ENCODE measurements at regions not wholly inside any gene's neighbourhood (a gene's known extent, or its start where the extent isn't known, plus 50 kb on each side); places are given as distances from the start of the nearest gene placed in this dataset.

- Histone ChIP-seq H3K9me2 (ENCODE audit: insufficient read depth) (no peaks in the 10 kb centered on the region), H2AFZ (ENCODE audit: low read depth, low read length, poor library complexity, severe bottlenecking) (no peak overlapping the region), H3K27ac (ENCODE audit: low read depth, low read length) (no peak overlapping the region), H3K36me3 (ENCODE audit: control insufficient read depth in 1 of 2, insufficient read depth in 2 of 2, low read length in 2 of 2) (no peaks in the 10 kb centered on the region), H3K4me2 (ENCODE audit: low read length) (no peak overlapping the region), H4K20me1 (ENCODE audit: insufficient read depth) (no peaks in the 10 kb centered on the region), H3K4me3 (replicated peaks in 1 of 2; ENCODE audit: low read depth in 1 of 2, low read length in 2 of 2) (no peak overlapping the region), H3K27me3 (ENCODE audit: insufficient read depth, low read length) (no peaks in the 10 kb centered on the region), H3K79me2 (ENCODE audit: insufficient read depth, low read length) (no peaks in the 10 kb centered on the region), H3K9me3 (ENCODE audit: control insufficient read depth in 1 of 2, insufficient read depth in 1 of 2, low read depth in 1 of 2, low read length in 2 of 2) (peaks cover 6 to 18% of the 10 kb centered on the region in 2 experiments; a peak in 2 of 4 replicates), H3K4me1 (ENCODE audit: control insufficient read depth in 1 of 2, insufficient read depth in 2 of 2, low read length in 2 of 2) (no peaks in the 10 kb centered on the region), H3K9ac (ENCODE audit: low read length) (no peak overlapping the region)
- BruUV-seq (replicated peaks): no TSS peak
- intact Hi-C loops (cut with micrococcal nuclease): no loop called here
- TF ChIP-seq ATF3 (IDR thresholded peaks at IDR 0.05) (no peak), SRF (IDR thresholded peaks at IDR 0.05; ENCODE audit: low read depth) (no peak)
- DNase-seq (ENCODE audit: low read depth, low spot score) (no peak), ATAC-seq (no peak)
- ChIA-PET POLR2A (no interaction called here), CTCF (no interaction called here), RAD21 (ENCODE audit: low non-redundant PET in 1 of 2, low total read pairs in 2 of 2, uncharacterized antibody in 2 of 2, unreplicated experiment in 2 of 2) (no interaction called here)
Measured at GRCh38 chr10:10211409-10211808, 806.3 kb upstream of the CELF2 start.

- Histone ChIP-seq H3K9me3 (ENCODE audit: control insufficient read depth in 1 of 2, insufficient read depth in 1 of 2, low read depth in 1 of 2, low read length in 2 of 2) (peaks cover 6 to 7% of the 10 kb centered on the region in 2 experiments; a peak in 2 of 4 replicates), H3K79me2 (ENCODE audit: insufficient read depth, low read length) (no peaks in the 10 kb centered on the region), H3K9me2 (ENCODE audit: insufficient read depth) (no peaks in the 10 kb centered on the region), H3K4me3 (replicated peaks in 1 of 2; ENCODE audit: low read depth in 1 of 2, low read length in 2 of 2) (no peak overlapping the region), H3K27me3 (ENCODE audit: insufficient read depth, low read length) (no peaks in the 10 kb centered on the region), H3K9ac (ENCODE audit: low read length) (no peak overlapping the region), H3K4me1 (ENCODE audit: control insufficient read depth in 1 of 2, insufficient read depth in 2 of 2, low read length in 2 of 2) (no peaks in the 10 kb centered on the region), H3K36me3 (ENCODE audit: control insufficient read depth in 1 of 2, insufficient read depth in 2 of 2, low read length in 2 of 2) (no peaks in the 10 kb centered on the region), H4K20me1 (ENCODE audit: insufficient read depth) (no peaks in the 10 kb centered on the region), H3K4me2 (ENCODE audit: low read length) (no peak overlapping the region), H3K27ac (ENCODE audit: low read depth, low read length) (no peak overlapping the region), H2AFZ (ENCODE audit: low read depth, low read length, poor library complexity, severe bottlenecking) (no peak overlapping the region)
- DNase-seq (ENCODE audit: low read depth, low spot score) (no peak), ATAC-seq (no peak)
- ChIA-PET POLR2A (interaction anchor here (0.6 kb wide), 1 partner anchor 35 kb away, joined by 3 read pairs; no protein-coding TSS in a partner anchor), RAD21 (ENCODE audit: low non-redundant PET in 1 of 2, low total read pairs in 2 of 2, uncharacterized antibody in 2 of 2, unreplicated experiment in 2 of 2) (no interaction called here), CTCF (no interaction called here)
- intact Hi-C loops (cut with micrococcal nuclease): no loop called here
- TF ChIP-seq ZNF274 (IDR thresholded peaks at IDR 0.05; ENCODE audit: low read depth, low read length): no peak
- TF ChIP-seq EZH2 (IDR thresholded peaks at IDR 0.05): no peak
- no peak for TF ChIP-seq ELF1 (IDR thresholded peaks at IDR 0.05; ENCODE audit: borderline replicate concordance, low read depth)
- no peak for TF ChIP-seq YY1 (IDR thresholded peaks at IDR 0.05; ENCODE audit: extremely low read depth, insufficient replicate concordance, low read depth, low read length)
- no peak for TF ChIP-seq SRF (IDR thresholded peaks at IDR 0.05; ENCODE audit: low read depth)
- TF ChIP-seq FOSL1 (IDR thresholded peaks at IDR 0.05; ENCODE audit: low read depth): no peak
- BruUV-seq (replicated peaks): no TSS peak
Measured at GRCh38 chr10:10213237-10213636, 804.4 kb upstream of the CELF2 start.

Measured in HCT116 (cell line).